Left colon (tissue), 2 donors: ENCODE measurements at regions not wholly inside any gene's neighbourhood (a gene's known extent, or its start where the extent isn't known, plus 50 kb on each side); places are given as distances from the start of the nearest gene placed in this dataset.

Experiments used
- ATAC-seq: fragments of 200-7000 bp; cut with Tn5 transposase; one replicate; pipeline ENCODE4 v1.9.1; 2020; ENCODE audit warnings: mild to moderate bottlenecking, moderate library complexity
- DNase-seq, 2 donors: peaks; one replicate each; pipeline ENCODE4 v3.0.0-alpha.2; 2020
- intact Hi-C, 2 donors: fragments of 100-400 bp; cut with DNase I in 1 of 2; cut with micrococcal nuclease in 1 of 2; formaldehyde crosslinking; loops; one replicate each; pipeline versions ENCODE4 v1.11.2 to v1.14.0; 2022; cut with DNase I, micrococcal nuclease
- donor health status: DM: no; HTN: no; CAD: no.
- donor health status: DM: yes; HTN: yes; CAD: no.

GRCh38 chr14:50011242-50011641 lies 105.1 kb downstream of the VCPKMT start:
- no peak for DNase-seq
- intact Hi-C loops, result no loop called here
- no peak for ATAC-seq

GRCh38 chr14:50012644-50013043 lies 103.7 kb downstream of the VCPKMT start:
- intact Hi-C loops, result no loop called here
- no peak for DNase-seq
- ATAC-seq, result no peak

- DNase-seq (no peak), ATAC-seq (peak; percentile 74)
- intact Hi-C loops, result no loop called here
Measured at GRCh38 chr14:50013198-50013918, 103.0 kb downstream of the VCPKMT start.

GRCh38 chr14:50013934-50014333 lies 102.4 kb downstream of the VCPKMT start:
- DNase-seq, result no peak
- intact Hi-C loops, result no loop called here
- ATAC-seq, result no peak

- DNase-seq (no peak), ATAC-seq (no peak)
- intact Hi-C loops, result no loop called here
Measured at GRCh38 chr14:50014809-50015430, 101.5 kb downstream of the VCPKMT start.

GRCh38 chr14:50015716-50016115 lies 100.7 kb downstream of the VCPKMT start:
- intact Hi-C loops, result no loop called here
- DNase-seq, result no peak

GRCh38 chr14:50018201-50018932 lies 98.0 kb downstream of the VCPKMT start:
- ATAC-seq (peak; percentile 85), DNase-seq (peak in 1 of 2 donors; percentile 61)
- intact Hi-C loops, result no loop called here

More at GRCh38 chr14:50015716-50016115, 100.7 kb downstream of the VCPKMT start:
- no peak for ATAC-seq

- intact Hi-C loops, result no loop called here
- ATAC-seq, result no peak
- DNase-seq, result no peak
Measured at GRCh38 chr14:50018933-50019210, 97.5 kb downstream of the VCPKMT start.

- DNase-seq (no peak), ATAC-seq (no peak)
- intact Hi-C loops, result loop anchor here in 1 of 2 donors (10.0 kb wide), 1 partner anchor 65 kb away; no protein-coding TSS in a partner anchor
Measured at GRCh38 chr14:50020184-50020583, 96.2 kb downstream of the VCPKMT start.

GRCh38 chr14:50020799-50021198 lies 95.6 kb downstream of the VCPKMT start:
- DNase-seq, result no peak
- intact Hi-C loops, result loop anchor here in 1 of 2 donors (10.0 kb wide), 1 partner anchor 64 kb away; no protein-coding TSS in a partner anchor

GRCh38 chr14:50021261-50022031 lies 94.9 kb downstream of the VCPKMT start:
- DNase-seq, result no peak
- ATAC-seq, result no peak
- intact Hi-C loops, result loop anchor here in 1 of 2 donors (10.0 kb wide), 1 partner anchor 63 kb away; no protein-coding TSS in a partner anchor

More at GRCh38 chr14:50020799-50021198, 95.6 kb downstream of the VCPKMT start:
- ATAC-seq, result no peak

GRCh38 chr14:50022661-50023060 lies 93.7 kb downstream of the VCPKMT start:
- intact Hi-C loops, result loop anchor here in 1 of 2 donors (10.0 kb wide), 1 partner anchor 62 kb away; no protein-coding TSS in a partner anchor
- no peak for ATAC-seq
- DNase-seq, result no peak

GRCh38 chr14:50023671-50024490 lies 92.5 kb downstream of the VCPKMT start:
- DNase-seq, result no peak
- ATAC-seq, result no peak
- intact Hi-C loops, result loop anchor here in 1 of 2 donors (10.0 kb wide), 1 partner anchor 61 kb away; no protein-coding TSS in a partner anchor

GRCh38 chr14:50025073-50025472 lies 91.3 kb downstream of the VCPKMT start:
- intact Hi-C loops, result loop anchor here in 1 of 2 donors (10.0 kb wide), 1 partner anchor 60 kb away; no protein-coding TSS in a partner anchor
- ATAC-seq (no peak), DNase-seq (no peak)

GRCh38 chr14:50025776-50026175 lies 90.6 kb downstream of the VCPKMT start:
- ATAC-seq (peak; percentile 14), DNase-seq (no peak)
- intact Hi-C loops, result loop anchor here in 1 of 2 donors (10.0 kb wide), 1 partner anchor 59 kb away; no protein-coding TSS in a partner anchor

- ATAC-seq (no peak), DNase-seq (no peak)
- intact Hi-C loops, result loop anchor here in 1 of 2 donors (10.0 kb wide), 1 partner anchor 58 kb away; no protein-coding TSS in a partner anchor
Measured at GRCh38 chr14:50026396-50026795, 90.0 kb downstream of the VCPKMT start.

GRCh38 chr14:50027816-50028215 lies 88.6 kb downstream of the VCPKMT start:
- DNase-seq (no peak), ATAC-seq (peak; percentile 39)
- intact Hi-C loops, result loop anchor here in 1 of 2 donors (10.0 kb wide), 1 partner anchor 57 kb away; no protein-coding TSS in a partner anchor

- ATAC-seq (no peak), DNase-seq (no peak)
- intact Hi-C loops, result loop anchor here in 1 of 2 donors (10.0 kb wide), 1 partner anchor 56 kb away; no protein-coding TSS in a partner anchor
Measured at GRCh38 chr14:50028458-50028857, 87.9 kb downstream of the VCPKMT start.
